Right lobe of liver (tissue), 4 donors: ENCODE measurements at regions not wholly inside any gene's neighbourhood (a gene's known extent, or its start where the extent isn't known, plus 50 kb on each side); places are given as distances from the start of the nearest gene placed in this dataset.

Source experiments
- CTCF ChIP-seq, 4 donors: fragments of 200-600 bp in 3 of 4; fragments of 450-650 bp in 1 of 4; IDR thresholded peaks; one replicate each; pipeline versions ENCODE4 v1.5.1 to v1.8.0; 2016 to 2022; ENCODE audit warnings: antibody characterized with exemption in 4 of 4, mild to moderate bottlenecking in 2 of 4
- POLR2A ChIP-seq: fragments of 450-650 bp; IDR thresholded peaks from one replicate; pipeline ENCODE4 v1.6.1; 2017; ENCODE audit warnings: antibody characterized with exemption, mild to moderate bottlenecking
- donor health status: DM: no; HTN: no; CAD: no.
- donor health status: DM: no; HTN: no; CAD: no.
- donor health status: DM: no; HTN: yes; CAD: no.

- no peak for TF ChIP-seq CTCF (IDR thresholded peaks at IDR 0.05)
- TF ChIP-seq POLR2A: no peak
Measured at GRCh38 chr10:121133901-121134300, 282.7 kb downstream of the WDR11 start.
